ENCODE measurements at regions not wholly inside any gene's neighbourhood (a gene's known extent, or its start where the extent isn't known, plus 50 kb on each side); places are given as distances from the start of the nearest gene placed in this dataset.

DNA sequence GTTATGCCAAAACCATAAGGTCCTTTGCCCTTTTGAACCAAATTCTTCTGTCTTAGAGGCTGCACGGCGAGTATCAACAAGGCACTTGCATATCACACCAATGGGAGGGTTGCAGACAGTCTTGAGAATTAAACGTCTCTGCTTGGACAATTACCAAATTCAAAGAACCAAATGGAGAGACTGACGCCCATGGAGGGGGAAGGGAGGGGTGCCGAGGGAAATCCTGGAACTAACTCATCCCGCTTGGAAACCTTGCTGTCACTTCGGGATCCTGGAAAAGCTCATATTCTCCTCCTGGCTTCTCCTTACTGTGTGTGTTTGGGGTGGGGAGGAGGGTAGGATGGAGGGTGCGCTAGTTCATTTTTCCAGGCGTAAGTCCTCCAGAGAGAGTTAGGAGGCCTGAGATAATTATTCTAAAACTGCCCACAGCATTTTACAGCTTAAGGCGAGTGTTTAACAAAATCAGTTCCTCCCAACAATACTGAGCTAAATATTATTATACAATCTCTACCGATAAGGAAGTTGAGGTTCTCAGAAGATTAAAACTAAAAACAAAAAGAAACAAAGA, 425.1 kb downstream of the TSHZ3 start:
- H3K4me2 ChIP-seq (ENCODE audit: insufficient read depth in 1 of 2, low read depth in 2 of 2, low read length in 2 of 2) = no peak overlapping the region
- no peaks in the 10 kb centered on the region for H3K79me2 ChIP-seq (ENCODE audit: control insufficient read depth in 1 of 2, insufficient read depth in 2 of 2, low read length in 2 of 2)
- H4K20me1 ChIP-seq (replicated peaks in 1 of 2; ENCODE audit: control insufficient read depth in 1 of 2, insufficient read depth in 2 of 2, low read length in 2 of 2) = no peaks in the 10 kb centered on the region
- H4K91ac ChIP-seq (replicated peaks; ENCODE audit: insufficient read length, low read length) = no peak overlapping the region
- H3K4me1 ChIP-seq (replicated peaks in 1 of 4; ENCODE audit: control insufficient read depth in 3 of 4, insufficient read depth in 4 of 4, low read length in 3 of 4) = peaks cover 0 to 3% (median 0%) of the 10 kb centered on the region in 4 experiments; a peak in 1 of 7 replicates
- ChIA-PET POLR2A (ENCODE audit: partially characterized antibody) (interaction anchor here (1.4 kb wide), 1 partner anchor 30 kb away, joined by 4 read pairs; no protein-coding TSS in a partner anchor), CTCF (ENCODE audit: partially characterized antibody) (interaction anchor here (0.8 to 1.4 kb wide), 2 partner anchors 23 to 239 kb away, joined by 3 to 4 read pairs; no protein-coding TSS in a partner anchor)
- H3K36me3 ChIP-seq (ENCODE audit: control insufficient read depth in 2 of 4, insufficient read depth in 4 of 4, low read length in 3 of 4) = no peaks in the 10 kb centered on the region
- no peak overlapping the region for H3K27ac ChIP-seq (ENCODE audit: low read depth, low read length)
- H3K23ac ChIP-seq (ENCODE audit: insufficient read length) = no peak overlapping the region
- H3K18ac ChIP-seq (ENCODE audit: extremely low read depth, low read length) = no peak overlapping the region
- H2AFZ ChIP-seq (ENCODE audit: low read length) = no peak overlapping the region
- WGBS, 2 experiments (ENCODE audit: extremely low coverage in 1 of 2, insufficient coverage in 1 of 2, insufficient read length in 1 of 2, insufficient replicate concordance in 2 of 2, low coverage in 1 of 2, low lambda C conversion rate in 2 of 2, missing lambda C conversion rate in 1 of 2) = 92% methylated on average over 7 of the region's 11 CpGs; no CpG with 5 or more reads in 1 of the 2 experiments
- H4K5ac ChIP-seq (ENCODE audit: insufficient read length, low read depth, low read length) = no peak overlapping the region
- no peak overlapping the region for H2BK15ac ChIP-seq (ENCODE audit: low read length)
- H3K9ac ChIP-seq (replicated peaks in 1 of 4; ENCODE audit: extremely low read depth in 1 of 4, low read depth in 3 of 4, low read length in 3 of 4) = no peak overlapping the region
- FAIRE-seq (no peak), DNase-seq (ENCODE audit: low read depth in 1 of 2, low spot score in 2 of 2) (no peak)
- H2BK20ac ChIP-seq (ENCODE audit: low read length) = no peak overlapping the region
- H3K56ac ChIP-seq (replicated peaks; ENCODE audit: insufficient read length, low read depth, low read length) = no peak overlapping the region
- H2AK5ac ChIP-seq (ENCODE audit: low read depth, low read length) = no peak overlapping the region
- H3K23me2 ChIP-seq (ENCODE audit: low read depth, low read length) = no peaks in the 10 kb centered on the region
- no peak overlapping the region for H3K4ac ChIP-seq (replicated peaks; ENCODE audit: insufficient read length, low read depth, low read length)
- H3K14ac ChIP-seq (ENCODE audit: insufficient read length) = no peak overlapping the region
- H2BK12ac ChIP-seq (ENCODE audit: low read depth, low read length) = no peak overlapping the region
- H2BK5ac ChIP-seq (ENCODE audit: low read depth, low read length) = no peak overlapping the region
- no peak overlapping the region for H4K8ac ChIP-seq (ENCODE audit: extremely low read depth, insufficient read depth, low read length)
- H3K79me1 ChIP-seq (ENCODE audit: low read depth, low read length) = no peaks in the 10 kb centered on the region
- no peak overlapping the region for H2BK120ac ChIP-seq (replicated peaks; ENCODE audit: low read depth, low read length)
- H3K27me3 ChIP-seq (replicated peaks in 1 of 4; ENCODE audit: control insufficient read depth in 3 of 4, extremely low read depth in 1 of 4, insufficient read depth in 3 of 4, low read length in 3 of 4) = no peaks in the 10 kb centered on the region; a peak in 2 of 7 replicates
- peaks cover 9 to 20% of the 10 kb centered on the region in 2 experiments; a peak in 3 of 4 replicates for H3K9me3 ChIP-seq (ENCODE audit: insufficient read depth in 2 of 2, low read depth in 1 of 2, low read length in 1 of 2)
- no peak overlapping the region for H3K4me3 ChIP-seq (ENCODE audit: extremely low read depth in 1 of 4, insufficient read depth in 2 of 4, low read depth in 3 of 4, low read length in 4 of 4)
- TF ChIP-seq KDM5A (IDR thresholded peaks at IDR 0.05; ENCODE audit: low read length) (no peak), CHD1 (IDR thresholded peaks at IDR 0.05; ENCODE audit: low read depth, low read length) (no peak), SRF (IDR thresholded peaks at IDR 0.05; ENCODE audit: low read depth, low read length) (no peak), SP4 (IDR thresholded peaks at IDR 0.05; ENCODE audit: low read length) (no peak), TAF7 (optimal IDR thresholded peaks at IDR 0.05; ENCODE audit: borderline replicate concordance, low read depth, low read length) (no peak)
